HEK293 (cell line): ENCODE measurements at regions not wholly inside any gene's neighbourhood (a gene's known extent, or its start where the extent isn't known, plus 50 kb on each side); places are given as distances from the start of the nearest gene placed in this dataset.

Source experiments
- CTCF ChIA-PET: fragments of 350-600 bp; formaldehyde crosslinking; extraction: SDS; loops from one replicate; lab custom pipeline; 2021; ENCODE audit warnings: antibody characterized with exemption; lab: Yijun Ruan, JAX
- POLR2A ChIA-PET: fragments of 300-600 bp; formaldehyde crosslinking; extraction: SDS; loops from one replicate; lab custom pipeline; 2020; ENCODE audit warnings: antibody characterized with exemption, inconsistent platforms; lab: Yijun Ruan, JAX
- H3K27ac ChIP-seq: fragments of 200-500 bp; sonication (Bioruptor generic); 2 replicates; pipeline ENCODE4 v1.5.1; 2014; ENCODE audit warnings: low read depth, low read length, control low read depth, inconsistent platforms; ENCODE audit errors: extremely low read depth
- H3K36me3 ChIP-seq, 2 experiments: fragments of 200-500 bp in 1 of 2; sonication (Bioruptor generic) in 1 of 2; 1 replicate in 1 of 2; 2 replicates in 1 of 2; pipeline ENCODE4 v1.5.1; 2014 to 2017; ENCODE audit warnings: inconsistent platforms in 2 of 2, low read length in 2 of 2; ENCODE audit not compliant: control insufficient read depth in 2 of 2, insufficient read depth in 1 of 2
- H3K4me1 ChIP-seq: fragments of 200-500 bp; sonication (Bioruptor generic); 2 replicates; pipeline ENCODE4 v1.5.1; 2014; ENCODE audit warnings: mild to moderate bottlenecking, low read length, inconsistent platforms; ENCODE audit not compliant: control insufficient read depth, insufficient read depth
- H3K4me3 ChIP-seq: 2 replicates; pipeline ENCODE4 v1.5.1; 2011; ENCODE audit warnings: low read depth, mild to moderate bottlenecking, control low read depth, low read length, moderate library complexity
- H3K9me3 ChIP-seq: fragments of 200-500 bp; sonication (Bioruptor generic); 2 replicates; pipeline ENCODE4 v1.5.1; 2014; ENCODE audit warnings: low read depth, low read length, inconsistent platforms; ENCODE audit not compliant: control insufficient read depth, insufficient read depth
- BCL11A ChIP-seq: fragments of 450-650 bp; formaldehyde crosslinking; IDR thresholded peaks from 2 replicates; pipeline ENCODE4 v1.5.1; 2016; ENCODE audit warnings: low read depth, missing biosample characterization, missing genetic modification characterization
- FEZF1 ChIP-seq: fragments of 450-650 bp; formaldehyde crosslinking; IDR thresholded peaks from 2 replicates; pipeline ENCODE4 v1.5.1; 2016; ENCODE audit warnings: missing biosample characterization, missing genetic modification characterization
- IKZF3 ChIP-seq: fragments of 450-650 bp; IDR thresholded peaks from 2 replicates; pipeline ENCODE4 v1.5.0; 2018; ENCODE audit warnings: missing biosample characterization, mild to moderate bottlenecking, missing genetic modification characterization, moderate library complexity
- KLF16 ChIP-seq: fragments of 450-650 bp; formaldehyde crosslinking; IDR thresholded peaks from 2 replicates; pipeline ENCODE4 v1.5.1; 2017; ENCODE audit warnings: missing biosample characterization, missing genetic modification characterization
- KLF7 ChIP-seq: fragments of 450-650 bp; formaldehyde crosslinking; IDR thresholded peaks from 2 replicates; pipeline ENCODE4 v1.5.1; 2016; ENCODE audit warnings: missing biosample characterization, missing genetic modification characterization, borderline replicate concordance
- PRDM6 ChIP-seq: fragments of 450-650 bp; formaldehyde crosslinking; IDR thresholded peaks from 2 replicates; pipeline ENCODE4 v1.5.1; 2017; ENCODE audit warnings: missing biosample characterization, missing genetic modification characterization
- REPIN1 ChIP-seq: fragments of 450-650 bp; formaldehyde crosslinking; IDR thresholded peaks from 2 replicates; pipeline ENCODE4 v1.5.1; 2017; ENCODE audit warnings: missing biosample characterization, missing genetic modification characterization, low read depth
- SALL2 ChIP-seq: fragments of 450-650 bp; formaldehyde crosslinking; IDR thresholded peaks from 2 replicates; pipeline ENCODE4 v1.5.0; 2017; ENCODE audit warnings: missing biosample characterization, mild to moderate bottlenecking, missing genetic modification characterization, borderline replicate concordance
- SP3 ChIP-seq: fragments of 450-650 bp; formaldehyde crosslinking; IDR thresholded peaks from 2 replicates; pipeline ENCODE4 v1.5.1; 2016; ENCODE audit warnings: missing biosample characterization, missing genetic modification characterization
- TCF7L2 ChIP-seq: IDR thresholded peaks from 2 replicates; pipeline ENCODE4 v1.6.1; 2011; ENCODE audit warnings: low read depth, mild to moderate bottlenecking, inconsistent platforms, low read length, moderate library complexity, borderline replicate concordance
- YY2 ChIP-seq: fragments of 450-650 bp; formaldehyde crosslinking; IDR thresholded peaks from 2 replicates; pipeline ENCODE4 v1.5.1; 2016; ENCODE audit warnings: missing biosample characterization, missing genetic modification characterization
- ZBTB21 ChIP-seq: fragments of 450-650 bp; formaldehyde crosslinking; IDR thresholded peaks from 2 replicates; pipeline ENCODE4 v1.5.1; 2017; ENCODE audit warnings: missing biosample characterization, missing genetic modification characterization
- ZNF112 ChIP-seq: fragments of 450-650 bp; formaldehyde crosslinking; IDR thresholded peaks from 2 replicates; pipeline ENCODE4 v1.5.0; 2017; ENCODE audit warnings: missing biosample characterization, missing genetic modification characterization
- ZNF132 ChIP-seq: fragments of 450-650 bp; formaldehyde crosslinking; IDR thresholded peaks from 2 replicates; pipeline ENCODE4 v1.5.1; 2017; ENCODE audit warnings: missing biosample characterization, missing genetic modification characterization, borderline replicate concordance
- ZNF155 ChIP-seq: fragments of 450-650 bp; formaldehyde crosslinking; IDR thresholded peaks from 2 replicates; pipeline ENCODE4 v1.5.1; 2016; ENCODE audit warnings: missing biosample characterization, missing genetic modification characterization
- ZNF19 ChIP-seq: fragments of 450-650 bp; formaldehyde crosslinking; IDR thresholded peaks from 2 replicates; pipeline ENCODE4; 2016; ENCODE audit warnings: missing biosample characterization, missing genetic modification characterization, low read depth
- ZNF223 ChIP-seq: fragments of 450-650 bp; formaldehyde crosslinking; IDR thresholded peaks from 2 replicates; pipeline ENCODE4 v1.5.1; 2016; ENCODE audit warnings: missing biosample characterization, missing genetic modification characterization
- ZNF239 ChIP-seq: fragments of 450-650 bp; formaldehyde crosslinking; IDR thresholded peaks from 2 replicates; pipeline ENCODE4 v1.5.1; 2016; ENCODE audit warnings: missing biosample characterization, missing genetic modification characterization
- ZNF248 ChIP-seq: fragments of 450-650 bp; formaldehyde crosslinking; IDR thresholded peaks from 2 replicates; pipeline ENCODE4 v1.5.1; 2017; ENCODE audit warnings: missing biosample characterization, missing genetic modification characterization
- ZNF302 ChIP-seq: fragments of 450-650 bp; formaldehyde crosslinking; IDR thresholded peaks from 2 replicates; pipeline ENCODE4 v1.5.1; 2016; ENCODE audit warnings: missing biosample characterization, missing genetic modification characterization, low read depth
- ZNF354C ChIP-seq: fragments of 450-650 bp; formaldehyde crosslinking; IDR thresholded peaks from 2 replicates; pipeline ENCODE4 v1.5.1; 2016; ENCODE audit warnings: missing biosample characterization, missing genetic modification characterization, low read depth, borderline replicate concordance
- ZNF510 ChIP-seq: fragments of 450-650 bp; formaldehyde crosslinking; IDR thresholded peaks from 2 replicates; pipeline ENCODE4 v1.5.1; 2018; ENCODE audit warnings: mild to moderate bottlenecking, missing genetic modification characterization, missing biosample characterization; ENCODE audit not compliant: insufficient replicate concordance
- ZNF513 ChIP-seq: fragments of 450-650 bp; IDR thresholded peaks from 2 replicates; pipeline ENCODE4 v1.5.1; 2018; ENCODE audit warnings: missing biosample characterization, missing genetic modification characterization
- ZNF521 ChIP-seq: fragments of 450-650 bp; formaldehyde crosslinking; IDR thresholded peaks from 2 replicates; pipeline ENCODE4 v1.5.1; 2017; ENCODE audit warnings: missing biosample characterization, mild to moderate bottlenecking, missing genetic modification characterization
- ZNF530 ChIP-seq: fragments of 450-650 bp; formaldehyde crosslinking; IDR thresholded peaks from 2 replicates; pipeline ENCODE4 v1.5.1; 2016; ENCODE audit warnings: low read depth, missing biosample characterization, missing genetic modification characterization
- ZNF544 ChIP-seq: fragments of 450-650 bp; formaldehyde crosslinking; IDR thresholded peaks from 2 replicates; pipeline ENCODE4 v1.5.0; 2017; ENCODE audit warnings: missing biosample characterization, missing genetic modification characterization
- ZNF549 ChIP-seq: fragments of 450-650 bp; IDR thresholded peaks from 2 replicates; pipeline ENCODE4 v1.5.1; 2018; ENCODE audit warnings: missing biosample characterization, missing genetic modification characterization, mild to moderate bottlenecking, inconsistent platforms, moderate library complexity
- ZNF626 ChIP-seq: fragments of 450-650 bp; sonication (Bioruptor Pico); formaldehyde crosslinking; IDR thresholded peaks from 2 replicates; pipeline ENCODE4 v1.5.1; 2018; ENCODE audit warnings: missing biosample characterization, missing genetic modification characterization, inconsistent platforms
- ZNF677 ChIP-seq: fragments of 450-650 bp; IDR thresholded peaks from 2 replicates; pipeline ENCODE4 v1.5.0; 2018; ENCODE audit warnings: missing biosample characterization, mild to moderate bottlenecking, missing genetic modification characterization, moderate library complexity
- ZSCAN18 ChIP-seq: fragments of 450-650 bp; formaldehyde crosslinking; IDR thresholded peaks from 2 replicates; pipeline ENCODE4 v1.5.1; 2016; ENCODE audit warnings: missing biosample characterization, missing genetic modification characterization

- ChIA-PET CTCF (no interaction called here), POLR2A (no interaction called here)
- Histone ChIP-seq H3K4me3 (no peak overlapping the region), H3K27ac (no peak overlapping the region), H3K9me3 (no peaks in the 10 kb centered on the region), H3K36me3 (no peaks in the 10 kb centered on the region), H3K4me1 (peaks cover 2% of the 10 kb centered on the region; the same call in 1 of the 2 replicates)
- TF ChIP-seq ZNF155 (tag by site-specific recombination): no peak
- TF ChIP-seq ZNF248 (tag by site-specific recombination): no peak
- no peak for TF ChIP-seq ZNF223 (tag by site-specific recombination)
- TF ChIP-seq SALL2 (tag by site-specific recombination): no peak
- TF ChIP-seq ZNF677 (tag by site-specific recombination): no peak
- no peak for TF ChIP-seq REPIN1
- no peak for TF ChIP-seq ZNF521 (tag by site-specific recombination)
- TF ChIP-seq ZNF510: no peak
- TF ChIP-seq ZNF112 (tag by site-specific recombination): no peak
- no peak for TF ChIP-seq FEZF1 (tag by site-specific recombination)
Observed at GRCh38 chr2:149989447-149990063, 402.0 kb upstream of the MMADHC start.

GRCh38 chr2:149988361-149988760 lies 400.8 kb upstream of the MMADHC start:
- POLR2A ChIA-PET: no interaction called here
- Histone ChIP-seq H3K4me3 (no peak overlapping the region), H3K9me3 (no peaks in the 10 kb centered on the region), H3K27ac (no peak overlapping the region), H3K36me3 (no peaks in the 10 kb centered on the region), H3K4me1 (no peaks in the 10 kb centered on the region)
- CTCF ChIA-PET: interaction anchor here (0.6 kb wide), 1 partner anchor 179 kb away, joined by 3 read pairs; no protein-coding TSS in a partner anchor
- no peak for TF ChIP-seq YY2 (tag by site-specific recombination)
- TF ChIP-seq ZNF132 (tag by site-specific recombination): no peak
- no peak for TF ChIP-seq ZNF302 (tag by site-specific recombination)
- TF ChIP-seq ZNF626 (tag by site-specific recombination): no peak
- TF ChIP-seq PRDM6 (tag by site-specific recombination): no peak
- TF ChIP-seq ZNF549 (tag by site-specific recombination): no peak
- no peak for TF ChIP-seq ZNF19 (tag by site-specific recombination)

- CTCF ChIA-PET: interaction anchor here (0.7 kb wide), 2 partner anchors 99 to 258 kb away, joined by 3 to 4 read pairs; no protein-coding TSS in a partner anchor
- H3K27ac ChIP-seq: no peak overlapping the region
- H3K9me3 ChIP-seq: no peaks in the 10 kb centered on the region
- no peaks in the 10 kb centered on the region for H3K36me3 ChIP-seq
- no peaks in the 10 kb centered on the region for H3K4me1 ChIP-seq
- H3K4me3 ChIP-seq: no peak overlapping the region
- POLR2A ChIA-PET: no interaction called here
- TF ChIP-seq SP3 (tag by site-specific recombination): no peak
- no peak for TF ChIP-seq ZNF677 (tag by site-specific recombination)
- TF ChIP-seq KLF16 (tag by site-specific recombination): no peak
- TF ChIP-seq IKZF3 (tag by site-specific recombination): no peak
- TF ChIP-seq BCL11A (tag by site-specific recombination): no peak
- TF ChIP-seq ZNF239: no peak
- TF ChIP-seq KLF7 (tag by site-specific recombination): no peak
- TF ChIP-seq ZNF544 (tag by site-specific recombination): no peak
- no peak for TF ChIP-seq ZBTB21 (tag by site-specific recombination)
- no peak for TF ChIP-seq TCF7L2
- TF ChIP-seq ZSCAN18 (tag by site-specific recombination): no peak
- no peak for TF ChIP-seq ZNF354C (tag by site-specific recombination)
- TF ChIP-seq ZNF530 (tag by site-specific recombination): no peak
- TF ChIP-seq ZNF248 (tag by site-specific recombination): no peak
- TF ChIP-seq ZNF513: no peak
Observed at GRCh38 chr2:149986861-149987260, 399.3 kb upstream of the MMADHC start.
